Thyroid gland (tissue), 4 donors: ENCODE measurements at regions not wholly inside any gene's neighbourhood (a gene's known extent, or its start where the extent isn't known, plus 50 kb on each side); places are given as distances from the start of the nearest gene placed in this dataset.

Experiments
- POLR2A ChIP-seq, 2 donors: fragments of 450-650 bp; IDR thresholded peaks; one replicate each; pipeline ENCODE4 v1.6.1; 2017; ENCODE audit warnings: antibody characterized with exemption in 2 of 2, mild to moderate bottlenecking in 2 of 2, moderate library complexity in 1 of 2
- TF ChIP-seq, protein P1 (sequence below), 6 experiments: fragments of 200-600 bp in 3 of 6; fragments of 450-650 bp in 3 of 6; sonication (generic) in 3 of 6; IDR thresholded peaks; one replicate each; pipeline ENCODE4 v1.5.1; 2016 to 2019; ENCODE audit warnings: antibody characterized with exemption in 6 of 6, mild to moderate bottlenecking in 2 of 6, inconsistent platforms in 1 of 6, moderate library complexity in 1 of 6

DNA sequence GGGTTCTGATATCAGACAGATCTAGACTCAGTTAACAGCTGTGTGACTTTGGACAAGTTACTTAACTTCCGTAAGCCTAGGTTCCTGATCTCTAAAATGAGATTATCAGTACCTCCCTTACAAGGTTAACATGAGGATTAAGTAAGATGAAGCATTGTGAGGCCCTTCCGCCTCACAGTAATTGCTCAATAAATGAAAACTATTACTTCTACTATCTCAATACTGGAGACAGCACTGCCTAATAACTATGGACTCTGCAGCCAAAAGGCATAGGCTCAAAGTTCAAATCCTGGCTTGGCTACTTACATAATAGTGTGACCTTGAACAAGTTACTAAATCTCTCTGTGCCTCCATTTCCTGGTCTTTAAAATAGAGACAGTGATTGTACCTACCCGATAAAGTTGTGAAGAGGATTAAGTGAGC is 82.0 kb upstream of the ATP11B start:
- TF ChIP-seq, protein P1, sequence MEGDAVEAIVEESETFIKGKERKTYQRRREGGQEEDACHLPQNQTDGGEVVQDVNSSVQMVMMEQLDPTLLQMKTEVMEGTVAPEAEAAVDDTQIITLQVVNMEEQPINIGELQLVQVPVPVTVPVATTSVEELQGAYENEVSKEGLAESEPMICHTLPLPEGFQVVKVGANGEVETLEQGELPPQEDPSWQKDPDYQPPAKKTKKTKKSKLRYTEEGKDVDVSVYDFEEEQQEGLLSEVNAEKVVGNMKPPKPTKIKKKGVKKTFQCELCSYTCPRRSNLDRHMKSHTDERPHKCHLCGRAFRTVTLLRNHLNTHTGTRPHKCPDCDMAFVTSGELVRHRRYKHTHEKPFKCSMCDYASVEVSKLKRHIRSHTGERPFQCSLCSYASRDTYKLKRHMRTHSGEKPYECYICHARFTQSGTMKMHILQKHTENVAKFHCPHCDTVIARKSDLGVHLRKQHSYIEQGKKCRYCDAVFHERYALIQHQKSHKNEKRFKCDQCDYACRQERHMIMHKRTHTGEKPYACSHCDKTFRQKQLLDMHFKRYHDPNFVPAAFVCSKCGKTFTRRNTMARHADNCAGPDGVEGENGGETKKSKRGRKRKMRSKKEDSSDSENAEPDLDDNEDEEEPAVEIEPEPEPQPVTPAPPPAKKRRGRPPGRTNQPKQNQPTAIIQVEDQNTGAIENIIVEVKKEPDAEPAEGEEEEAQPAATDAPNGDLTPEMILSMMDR (IDR thresholded peaks at IDR 0.05), result no peak
- no peak for TF ChIP-seq POLR2A (IDR thresholded peaks at IDR 0.05)
